HFFc6 (cell line): ENCODE measurements at regions not wholly inside any gene's neighbourhood (a gene's known extent, or its start where the extent isn't known, plus 50 kb on each side); places are given as distances from the start of the nearest gene placed in this dataset.
"Not testable (repeated sequence)": the region's sequence is repeated elsewhere in the genome, so short reads cannot be mapped to it uniquely, and the experiment has no call there.

Experiments used
- DNase-seq: peaks from one replicate; pipeline ENCODE4 v3.0.0-alpha.2; 2018
- H3K27ac Mint-ChIP-seq: 2 replicates; pipeline ENCODE4 v1.8.0; 2020; ENCODE audit warnings: mild to moderate bottlenecking, mixed read lengths
- H3K27me3 Mint-ChIP-seq: 2 replicates; pipeline ENCODE4 v1.8.0; 2021; ENCODE audit warnings: mild to moderate bottlenecking, moderate library complexity, mixed read lengths; ENCODE audit not compliant: insufficient read depth
- H3K36me3 Mint-ChIP-seq: 2 replicates; pipeline ENCODE4 v1.8.0; 2021; ENCODE audit warnings: low read depth, mixed read lengths
- H3K4me1 Mint-ChIP-seq: 2 replicates; pipeline ENCODE4 v1.8.0; 2020; ENCODE audit warnings: low read depth, mixed read lengths
- H3K4me3 Mint-ChIP-seq: 2 replicates; pipeline ENCODE4 v1.8.0; 2020; ENCODE audit warnings: mild to moderate bottlenecking, moderate library complexity, mixed read lengths
- H3K9me3 Mint-ChIP-seq: 2 replicates; pipeline ENCODE4 v1.8.0; 2020; ENCODE audit warnings: mild to moderate bottlenecking, mixed read lengths
- TF ChIP-seq, protein P1 (sequence below): fragments of 200-600 bp; sonication (generic); IDR thresholded peaks from 2 replicates; pipeline ENCODE4 v1.5.0; 2021; ENCODE audit warnings: antibody characterized with exemption, mild to moderate bottlenecking

- H3K27ac Mint-ChIP-seq, result no peak overlapping the region
- no peaks in the 10 kb centered on the region; the same call in 1 of the 2 replicates for H3K4me1 Mint-ChIP-seq
- TF ChIP-seq, protein P1, sequence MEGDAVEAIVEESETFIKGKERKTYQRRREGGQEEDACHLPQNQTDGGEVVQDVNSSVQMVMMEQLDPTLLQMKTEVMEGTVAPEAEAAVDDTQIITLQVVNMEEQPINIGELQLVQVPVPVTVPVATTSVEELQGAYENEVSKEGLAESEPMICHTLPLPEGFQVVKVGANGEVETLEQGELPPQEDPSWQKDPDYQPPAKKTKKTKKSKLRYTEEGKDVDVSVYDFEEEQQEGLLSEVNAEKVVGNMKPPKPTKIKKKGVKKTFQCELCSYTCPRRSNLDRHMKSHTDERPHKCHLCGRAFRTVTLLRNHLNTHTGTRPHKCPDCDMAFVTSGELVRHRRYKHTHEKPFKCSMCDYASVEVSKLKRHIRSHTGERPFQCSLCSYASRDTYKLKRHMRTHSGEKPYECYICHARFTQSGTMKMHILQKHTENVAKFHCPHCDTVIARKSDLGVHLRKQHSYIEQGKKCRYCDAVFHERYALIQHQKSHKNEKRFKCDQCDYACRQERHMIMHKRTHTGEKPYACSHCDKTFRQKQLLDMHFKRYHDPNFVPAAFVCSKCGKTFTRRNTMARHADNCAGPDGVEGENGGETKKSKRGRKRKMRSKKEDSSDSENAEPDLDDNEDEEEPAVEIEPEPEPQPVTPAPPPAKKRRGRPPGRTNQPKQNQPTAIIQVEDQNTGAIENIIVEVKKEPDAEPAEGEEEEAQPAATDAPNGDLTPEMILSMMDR, result no peak
- peaks cover 27% of the 10 kb centered on the region for H3K27me3 Mint-ChIP-seq
- no peaks in the 10 kb centered on the region for H3K9me3 Mint-ChIP-seq
- no peaks in the 10 kb centered on the region for H3K36me3 Mint-ChIP-seq
- DNase-seq, result no peak
- no peak overlapping the region for H3K4me3 Mint-ChIP-seq
Observed at GRCh38 chr7:131943211-131943610, 386.8 kb upstream of the PODXL start.

GRCh38 chr7:131942287-131943150 lies 386.1 kb upstream of the PODXL start:
- Mint-ChIP-seq H3K27me3 (peaks cover 20% of the 10 kb centered on the region), H3K36me3 (no peaks in the 10 kb centered on the region), H3K27ac (no peak overlapping the region), H3K4me3 (no peak overlapping the region), H3K4me1 (no peaks in the 10 kb centered on the region), H3K9me3 (no peaks in the 10 kb centered on the region)
- DNase-seq, result no peak
- TF ChIP-seq, protein P1, result no peak

- H3K36me3 Mint-ChIP-seq, result no peaks in the 10 kb centered on the region
- no peaks in the 10 kb centered on the region; the same call in 1 of the 2 replicates for H3K9me3 Mint-ChIP-seq
- no peak overlapping the region for H3K27ac Mint-ChIP-seq
- H3K4me1 Mint-ChIP-seq, result no peaks in the 10 kb centered on the region
- peaks cover 21% of the 10 kb centered on the region for H3K27me3 Mint-ChIP-seq
- no peak overlapping the region for H3K4me3 Mint-ChIP-seq
- DNase-seq, result no peak
- TF ChIP-seq, protein P1, result no peak
Observed at GRCh38 chr7:131941291-131941690, 384.9 kb upstream of the PODXL start.

GRCh38 chr7:131940621-131941165 lies 384.3 kb upstream of the PODXL start:
- Mint-ChIP-seq H3K9me3 (no peaks in the 10 kb centered on the region; the same call in 1 of the 2 replicates), H3K27me3 (peaks cover 23% of the 10 kb centered on the region), H3K4me1 (no peaks in the 10 kb centered on the region), H3K27ac (no peak overlapping the region), H3K4me3 (no peak overlapping the region), H3K36me3 (no peaks in the 10 kb centered on the region)
- TF ChIP-seq, protein P1, result no peak
- DNase-seq, result no peak

- not testable (repeated sequence) for H3K27ac Mint-ChIP-seq, H3K9me3 Mint-ChIP-seq, H3K4me1 Mint-ChIP-seq, H3K36me3 Mint-ChIP-seq, DNase-seq, H3K4me3 Mint-ChIP-seq
- peaks cover 26% of the 10 kb centered on the region for H3K27me3 Mint-ChIP-seq
Observed at GRCh38 chr7:131938788-131939187, 382.4 kb upstream of the PODXL start.

DNA sequence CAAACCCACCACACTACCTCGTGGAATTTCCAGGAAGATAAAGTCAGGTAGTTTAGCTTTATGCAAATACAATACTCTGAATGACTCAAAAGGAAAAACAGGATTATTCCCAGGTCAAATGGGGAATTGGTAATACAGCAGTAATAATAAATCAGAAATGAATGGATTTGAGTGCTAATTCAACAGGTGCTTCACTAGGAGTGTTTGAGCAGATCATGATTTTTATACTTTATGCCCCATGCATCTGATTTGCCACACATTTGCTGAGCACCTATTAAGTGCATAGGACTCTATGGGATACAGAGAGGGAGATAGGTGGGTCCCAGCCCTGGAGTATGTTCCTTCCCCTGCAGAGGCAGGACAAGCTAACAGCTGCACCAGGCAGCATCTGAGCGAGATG lies 381.4 kb upstream of the PODXL start:
- Mint-ChIP-seq H3K27ac (no peak overlapping the region), H3K4me3 (no peak overlapping the region), H3K27me3 (peaks cover 28% of the 10 kb centered on the region), H3K36me3 (no peaks in the 10 kb centered on the region), H3K4me1 (no peaks in the 10 kb centered on the region), H3K9me3 (no peaks in the 10 kb centered on the region; the same call in 1 of the 2 replicates)
- TF ChIP-seq, protein P1, result no peak
- no peak for DNase-seq
